Smooth muscle cell (in vitro differentiated cells): ENCODE measurements at regions not wholly inside any gene's neighbourhood (a gene's known extent, or its start where the extent isn't known, plus 50 kb on each side); places are given as distances from the start of the nearest gene placed in this dataset.

Experiments
- DNase-seq: peaks from one replicate; lab custom pipeline; 2025; ENCODE audit not compliant: unreplicated experiment; lab: John Stamatoyannopoulos, UW
- H2AFZ ChIP-seq: fragments of 200-600 bp; sonication (generic); 2 replicates; pipeline ENCODE4 v1.6.0; 2016; ENCODE audit warnings: antibody characterized with exemption, low read depth, mild to moderate bottlenecking
- H3F3A ChIP-seq: fragments of 200-600 bp; sonication (generic); 2 replicates; pipeline ENCODE4 v1.6.0; 2017; ENCODE audit warnings: antibody characterized with exemption, low read depth
- H3K27ac ChIP-seq: fragments of 200-600 bp; sonication (generic); 2 replicates; pipeline ENCODE4 v1.5.1; 2016; ENCODE audit warnings: low read depth, mild to moderate bottlenecking
- H3K27me3 ChIP-seq: fragments of 200-600 bp; sonication (generic); 2 replicates; pipeline ENCODE4 v1.6.1; 2016; ENCODE audit warnings: low read depth, mild to moderate bottlenecking
- H3K36me3 ChIP-seq: fragments of 200-600 bp; sonication (generic); 2 replicates; pipeline ENCODE4 v1.5.1; 2016; ENCODE audit warnings: low read depth
- H3K4me1 ChIP-seq: fragments of 200-600 bp; sonication (generic); 2 replicates; pipeline ENCODE4 v1.5.1; 2016; ENCODE audit warnings: low read depth
- H3K4me2 ChIP-seq: fragments of 200-600 bp; sonication (generic); 2 replicates; pipeline ENCODE4 v1.6.0; 2016; ENCODE audit warnings: mild to moderate bottlenecking
- H3K4me3 ChIP-seq: fragments of 200-600 bp; sonication (generic); 2 replicates; pipeline ENCODE4 v1.5.1; 2016; ENCODE audit warnings: mild to moderate bottlenecking
- H3K79me2 ChIP-seq: fragments of 200-600 bp; sonication (generic); 2 replicates; pipeline ENCODE4 v1.6.0; 2016; ENCODE audit warnings: low read depth, mild to moderate bottlenecking
- H3K9ac ChIP-seq: fragments of 200-600 bp; sonication (generic); 2 replicates; pipeline ENCODE4 v1.6.0; 2016; ENCODE audit warnings: low read depth
- H3K9me3 ChIP-seq: fragments of 200-600 bp; sonication (generic); replicated peaks from 2 replicates; pipeline ENCODE4 v1.5.1; 2016; ENCODE audit warnings: low read depth
- H4K20me1 ChIP-seq: fragments of 200-600 bp; sonication (generic); 2 replicates; pipeline ENCODE4 v1.6.0; 2016; ENCODE audit warnings: low read depth
- CTCF ChIP-seq: fragments of 200-600 bp; sonication (generic); IDR thresholded peaks from 2 replicates; pipeline ENCODE4 v1.5.1; 2017; ENCODE audit warnings: borderline replicate concordance, mild to moderate bottlenecking, antibody characterized with exemption; ENCODE audit not compliant: insufficient read depth, poor library complexity, severe bottlenecking
- WGBS: methylation state at CpG from one replicate; pipeline ENCODE4 v1.1.7; 2016; ENCODE audit warnings: low lambda C conversion rate; 5-methylcytosine and 5-hydroxymethylcytosine counted together

GRCh38 chr13:111557921-111558699, 237.7 kb downstream of the TEX29 start:
- H3K4me1 ChIP-seq: no peaks in the 10 kb centered on the region
- H3K27me3 ChIP-seq: no peaks in the 10 kb centered on the region
- H3K36me3 ChIP-seq: no peaks in the 10 kb centered on the region
- no peaks in the 10 kb centered on the region for H3K79me2 ChIP-seq
- H2AFZ ChIP-seq: no peak overlapping the region
- H3F3A ChIP-seq: no peaks in the 10 kb centered on the region
- no peak for DNase-seq
- no peaks in the 10 kb centered on the region for H4K20me1 ChIP-seq
- H3K4me2 ChIP-seq: no peak overlapping the region
- H3K9me3 ChIP-seq: no peaks in the 10 kb centered on the region
- no peak for TF ChIP-seq CTCF
- 91% methylated on average over 19 of the region's 19 CpGs for WGBS
- no peak overlapping the region for H3K4me3 ChIP-seq
- no peak overlapping the region for H3K27ac ChIP-seq
- no peak overlapping the region for H3K9ac ChIP-seq

- 85% methylated on average over 16 of the region's 16 CpGs for WGBS
- no peak for TF ChIP-seq CTCF
- Histone ChIP-seq H3K27me3 (no peaks in the 10 kb centered on the region), H3K4me3 (no peak overlapping the region), H3K4me1 (no peaks in the 10 kb centered on the region), H3K9ac (no peak overlapping the region), H3K36me3 (no peaks in the 10 kb centered on the region), H3K27ac (no peak overlapping the region), H3F3A (no peaks in the 10 kb centered on the region), H3K79me2 (no peaks in the 10 kb centered on the region), H3K4me2 (no peak overlapping the region), H2AFZ (no peak overlapping the region), H3K9me3 (no peaks in the 10 kb centered on the region), H4K20me1 (no peaks in the 10 kb centered on the region)
- DNase-seq: no peak
Measured at GRCh38 chr13:111558700-111559088, 238.3 kb downstream of the TEX29 start.

- H3K79me2 ChIP-seq: no peaks in the 10 kb centered on the region
- WGBS: 78% methylated on average over 26 of the region's 26 CpGs
- no peaks in the 10 kb centered on the region for H3K27me3 ChIP-seq
- no peak overlapping the region for H3K27ac ChIP-seq
- no peaks in the 10 kb centered on the region for H3K4me1 ChIP-seq
- no peaks in the 10 kb centered on the region for H3K36me3 ChIP-seq
- no peaks in the 10 kb centered on the region for H3F3A ChIP-seq
- no peak overlapping the region for H3K4me3 ChIP-seq
- no peak overlapping the region for H3K4me2 ChIP-seq
- H3K9ac ChIP-seq: no peak overlapping the region
- no peak for DNase-seq
- no peak overlapping the region for H2AFZ ChIP-seq
- TF ChIP-seq CTCF: no peak
- H3K9me3 ChIP-seq: no peaks in the 10 kb centered on the region
- H4K20me1 ChIP-seq: no peaks in the 10 kb centered on the region
Measured at GRCh38 chr13:111559612-111560403, 239.4 kb downstream of the TEX29 start.
